ENCODE measurements at regions not wholly inside any gene's neighbourhood (a gene's known extent, or its start where the extent isn't known, plus 50 kb on each side); places are given as distances from the start of the nearest gene placed in this dataset.

GRCh38 chr10:57494486-57494885 lies 773.2 kb downstream of the IPMK start:
- Histone ChIP-seq H3K4me3 (no peak overlapping the region), H3K27me3 (ENCODE audit: low read depth) (no peaks in the 10 kb centered on the region), H3K36me3 (no peaks in the 10 kb centered on the region), H3K9me3 (replicated peaks) (peaks cover 11% of the 10 kb centered on the region), H3K27ac (replicated peaks) (no peak overlapping the region), H3K4me1 (no peaks in the 10 kb centered on the region)
- DNase-seq: no peak
- TF ChIP-seq, protein P1, sequence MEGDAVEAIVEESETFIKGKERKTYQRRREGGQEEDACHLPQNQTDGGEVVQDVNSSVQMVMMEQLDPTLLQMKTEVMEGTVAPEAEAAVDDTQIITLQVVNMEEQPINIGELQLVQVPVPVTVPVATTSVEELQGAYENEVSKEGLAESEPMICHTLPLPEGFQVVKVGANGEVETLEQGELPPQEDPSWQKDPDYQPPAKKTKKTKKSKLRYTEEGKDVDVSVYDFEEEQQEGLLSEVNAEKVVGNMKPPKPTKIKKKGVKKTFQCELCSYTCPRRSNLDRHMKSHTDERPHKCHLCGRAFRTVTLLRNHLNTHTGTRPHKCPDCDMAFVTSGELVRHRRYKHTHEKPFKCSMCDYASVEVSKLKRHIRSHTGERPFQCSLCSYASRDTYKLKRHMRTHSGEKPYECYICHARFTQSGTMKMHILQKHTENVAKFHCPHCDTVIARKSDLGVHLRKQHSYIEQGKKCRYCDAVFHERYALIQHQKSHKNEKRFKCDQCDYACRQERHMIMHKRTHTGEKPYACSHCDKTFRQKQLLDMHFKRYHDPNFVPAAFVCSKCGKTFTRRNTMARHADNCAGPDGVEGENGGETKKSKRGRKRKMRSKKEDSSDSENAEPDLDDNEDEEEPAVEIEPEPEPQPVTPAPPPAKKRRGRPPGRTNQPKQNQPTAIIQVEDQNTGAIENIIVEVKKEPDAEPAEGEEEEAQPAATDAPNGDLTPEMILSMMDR (IDR thresholded peaks at IDR 0.05; ENCODE audit: borderline replicate concordance): no peak
- intact Hi-C loops (cut with micrococcal nuclease): no loop called here

DNA sequence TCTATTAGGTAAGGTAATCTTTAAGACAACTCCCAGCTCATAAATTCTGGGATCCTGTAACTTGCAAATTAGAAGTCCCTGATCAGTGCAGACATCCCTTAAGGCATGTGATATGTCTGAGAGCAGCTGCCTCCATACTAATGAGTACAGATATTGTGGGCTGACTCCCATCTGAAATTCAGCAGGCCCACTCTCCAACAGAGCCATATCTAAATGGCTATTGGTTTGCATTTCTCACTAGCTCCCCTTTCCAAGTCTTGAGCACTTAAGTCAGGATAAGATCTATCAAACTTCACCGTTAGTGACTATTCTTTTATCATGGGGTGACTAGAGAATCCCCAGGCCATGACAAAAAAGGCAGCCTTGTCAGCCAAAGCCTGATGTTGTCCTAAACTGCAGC lies 785.4 kb downstream of the IPMK start:
- intact Hi-C loops (cut with micrococcal nuclease): no loop called here
- DNase-seq: no peak
- TF ChIP-seq, protein P1 (IDR thresholded peaks at IDR 0.05; ENCODE audit: borderline replicate concordance): no peak
- no peak overlapping the region for H3K27ac ChIP-seq (replicated peaks)
- no peaks in the 10 kb centered on the region for H3K4me1 ChIP-seq
- no peaks in the 10 kb centered on the region for H3K27me3 ChIP-seq (ENCODE audit: low read depth)
- no peaks in the 10 kb centered on the region for H3K36me3 ChIP-seq
- H3K9me3 ChIP-seq (replicated peaks): no peaks in the 10 kb centered on the region
- no peak overlapping the region for H3K4me3 ChIP-seq

- H3K27me3 ChIP-seq (ENCODE audit: low read depth): no peaks in the 10 kb centered on the region
- H3K4me1 ChIP-seq: no peaks in the 10 kb centered on the region
- H3K27ac ChIP-seq (replicated peaks): no peak overlapping the region
- H3K9me3 ChIP-seq (replicated peaks): no peaks in the 10 kb centered on the region
- no peaks in the 10 kb centered on the region for H3K36me3 ChIP-seq
- H3K4me3 ChIP-seq: no peak overlapping the region
- TF ChIP-seq, protein P1 (IDR thresholded peaks at IDR 0.05; ENCODE audit: borderline replicate concordance): no peak
- no peak for DNase-seq
- intact Hi-C loops (cut with micrococcal nuclease): no loop called here
Observed at GRCh38 chr10:57472823-57473619, 794.7 kb downstream of the IPMK start.

DNA sequence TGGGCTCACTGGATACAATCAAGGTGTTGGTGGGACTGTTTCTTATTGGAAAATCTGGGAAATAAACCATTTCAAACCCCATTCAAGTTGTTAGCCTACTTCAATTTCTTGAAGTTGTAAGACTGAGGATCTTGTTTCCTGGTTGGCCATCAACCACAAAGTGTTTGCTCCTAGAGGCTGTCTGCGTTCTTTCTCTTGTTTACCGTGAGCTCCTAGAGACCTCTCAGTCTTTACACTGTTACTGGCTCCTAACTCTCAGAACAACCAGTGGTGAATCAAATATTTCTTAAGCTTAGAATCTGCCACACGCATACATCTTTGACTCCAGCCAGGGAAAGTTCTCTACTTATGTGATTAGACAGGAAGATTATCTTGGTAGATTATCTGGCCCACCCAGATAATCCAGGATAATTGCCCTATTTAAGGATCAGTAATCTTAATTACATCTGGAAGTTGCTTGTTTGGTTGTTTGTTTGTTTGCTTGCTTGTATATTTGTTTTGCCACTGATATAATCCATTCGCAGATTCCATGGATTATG lies 798.7 kb downstream of the IPMK start:
- H3K4me1 ChIP-seq: no peaks in the 10 kb centered on the region
- H3K27ac ChIP-seq (replicated peaks): no peak overlapping the region
- H3K9me3 ChIP-seq (replicated peaks): no peaks in the 10 kb centered on the region
- TF ChIP-seq, protein P1 (IDR thresholded peaks at IDR 0.05; ENCODE audit: borderline replicate concordance): no peak
- intact Hi-C loops (cut with micrococcal nuclease): no loop called here
- no peak overlapping the region for H3K4me3 ChIP-seq
- DNase-seq: no peak
- H3K27me3 ChIP-seq (ENCODE audit: low read depth): no peaks in the 10 kb centered on the region
- H3K36me3 ChIP-seq: no peaks in the 10 kb centered on the region

DNA sequence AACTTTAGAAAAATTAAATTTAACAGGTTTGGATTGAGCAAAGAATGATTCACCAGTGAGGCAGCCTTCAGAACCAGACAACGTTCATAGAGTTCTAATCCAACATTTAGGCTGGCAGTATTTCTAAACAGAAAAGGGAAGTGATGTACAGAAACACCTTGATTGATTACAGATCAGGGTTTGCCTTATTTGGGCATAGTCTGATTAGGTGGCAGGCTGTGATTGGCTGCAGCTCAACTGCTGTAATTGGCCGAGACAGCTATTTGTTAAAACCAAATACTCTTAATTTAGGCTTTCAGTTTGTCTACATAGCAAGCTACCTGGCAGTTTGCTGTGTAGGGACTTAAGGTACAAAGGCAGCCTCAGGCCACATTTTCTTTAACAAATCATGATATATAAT lies 802.5 kb downstream of the IPMK start:
- intact Hi-C loops (cut with micrococcal nuclease): no loop called here

More for the DNA sequence above, 802.5 kb downstream of the IPMK start:
- no peak for DNase-seq
- H3K36me3 ChIP-seq: no peaks in the 10 kb centered on the region
- H3K4me3 ChIP-seq: no peak overlapping the region
- no peaks in the 10 kb centered on the region for H3K9me3 ChIP-seq (replicated peaks)
- H3K27ac ChIP-seq (replicated peaks): no peak overlapping the region
- no peaks in the 10 kb centered on the region for H3K27me3 ChIP-seq (ENCODE audit: low read depth)
- no peaks in the 10 kb centered on the region for H3K4me1 ChIP-seq
- TF ChIP-seq, protein P1 (IDR thresholded peaks at IDR 0.05; ENCODE audit: borderline replicate concordance): no peak

Data from left ventricle myocardium inferior (tissue), 1 donor.